HG02798 (cell line): ENCODE measurements at regions not wholly inside any gene's neighbourhood (a gene's known extent, or its start where the extent isn't known, plus 50 kb on each side); places are given as distances from the start of the nearest gene placed in this dataset.
A peak's percentile ranks its signal among the peaks of the same experiment; 100 is the strongest.

Experiments
- ATAC-seq: cut with Tn5 transposase; IDR thresholded peaks from one replicate; pipeline ENCODE4 v1.9.1; 2021; ENCODE audit warnings: mild to moderate bottlenecking; ENCODE audit not compliant: unreplicated experiment, poor library complexity

DNA sequence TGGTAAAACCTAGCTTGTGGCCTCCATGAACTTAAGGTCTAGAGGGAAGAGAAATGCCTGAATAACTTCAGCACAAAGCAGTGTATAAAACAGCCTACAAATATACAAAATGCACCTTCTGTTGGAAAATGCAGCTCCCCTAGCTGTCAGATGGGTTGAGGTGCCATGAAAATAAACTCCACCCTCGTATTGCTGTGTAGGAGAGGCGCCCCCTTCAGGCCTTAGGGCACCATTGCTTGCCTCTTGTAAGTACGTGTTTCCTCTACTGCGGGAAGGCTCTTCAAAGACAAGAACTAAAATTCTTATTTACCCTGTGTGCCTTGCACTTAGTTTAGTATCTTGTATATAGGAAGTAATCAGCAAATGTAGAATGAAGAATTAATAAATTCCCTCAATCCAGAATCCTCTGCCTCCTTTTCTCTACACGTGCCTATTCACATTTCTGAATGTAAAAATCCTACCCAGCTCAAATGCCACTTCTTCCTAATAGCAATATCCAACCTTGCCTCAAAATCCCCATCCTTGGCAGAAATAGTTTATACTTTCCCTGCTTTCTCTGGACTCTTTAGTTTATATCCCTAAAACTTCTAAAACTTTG, 393.7 kb upstream of the PDE4D start:
- ATAC-seq = peak; percentile 83

DNA sequence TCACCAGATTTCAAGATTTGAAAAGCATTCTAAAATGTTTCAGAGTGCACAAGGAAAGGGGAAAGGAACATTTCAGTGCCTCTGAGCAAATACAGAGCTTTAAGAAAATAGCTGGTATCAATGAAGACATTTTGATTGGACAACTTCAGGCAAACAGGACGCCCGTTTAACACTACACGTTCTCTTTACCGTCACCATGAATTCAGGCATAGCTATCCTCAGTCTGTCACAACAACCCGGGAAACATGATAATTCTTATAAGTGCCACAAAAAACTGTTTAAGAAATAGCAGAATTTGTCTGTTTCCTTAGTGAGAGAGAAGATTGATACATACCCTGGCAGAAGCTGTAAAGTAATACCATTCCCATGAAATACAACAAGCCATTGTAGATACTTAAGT, 392.4 kb upstream of the PDE4D start:
- ATAC-seq = no peak

DNA sequence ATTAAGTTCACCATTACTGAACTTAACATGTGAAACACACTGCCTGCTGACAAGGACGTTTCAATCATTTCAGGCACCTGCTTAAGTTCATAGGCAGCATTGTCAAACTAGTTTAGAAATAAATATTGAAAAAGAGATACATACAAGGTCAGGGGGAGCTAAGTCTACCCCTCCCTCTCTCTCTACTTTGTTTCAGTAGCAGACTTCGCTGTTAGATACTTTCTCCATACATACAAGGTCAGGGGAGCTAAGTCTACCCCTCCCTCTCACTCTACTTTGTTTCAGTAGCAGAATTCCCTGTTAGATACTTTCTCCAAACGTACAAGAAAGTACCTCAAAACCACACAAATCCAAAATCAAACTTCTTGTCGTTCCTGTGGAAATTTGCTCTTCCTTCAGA, 387.4 kb upstream of the PDE4D start:
- ATAC-seq = no peak

DNA sequence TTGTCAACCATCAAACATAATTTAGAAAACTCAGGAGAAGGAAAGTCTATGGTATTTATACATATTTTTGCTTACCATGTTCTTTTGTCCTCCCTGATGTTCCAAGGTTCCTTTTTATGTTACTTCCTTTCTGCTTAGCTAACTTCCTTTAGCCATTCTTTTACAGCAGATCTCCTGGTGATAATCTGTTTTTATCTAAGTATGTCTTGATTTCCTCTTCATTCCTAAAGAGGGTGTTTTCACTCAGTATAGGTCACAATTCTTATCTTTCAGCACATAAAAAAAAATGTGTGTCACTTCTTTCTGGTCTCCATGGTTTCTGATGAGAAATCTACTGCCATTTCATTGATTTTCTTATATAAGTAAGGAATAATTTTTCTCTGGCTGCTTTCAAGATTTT, 384.4 kb upstream of the PDE4D start:
- no peak for ATAC-seq

DNA sequence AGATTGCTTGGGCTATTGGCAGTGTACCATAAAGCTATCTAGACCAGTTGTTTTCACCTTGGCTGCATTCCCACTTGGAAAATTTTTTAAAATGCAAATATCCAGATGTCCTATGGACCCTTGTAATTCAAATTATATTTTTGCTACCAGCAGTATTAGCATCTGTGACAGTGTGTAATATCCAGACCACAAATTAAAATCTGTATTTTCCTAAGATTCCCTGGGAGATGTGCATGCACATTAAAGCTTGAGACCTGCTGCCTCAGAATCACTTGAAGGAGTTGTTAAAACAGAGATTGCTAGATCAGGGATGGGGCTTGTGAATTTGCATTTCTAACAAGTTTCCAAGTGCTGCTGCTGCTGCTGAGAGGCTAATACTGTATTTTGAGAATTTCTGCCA, 381.2 kb upstream of the PDE4D start:
- no peak for ATAC-seq

DNA sequence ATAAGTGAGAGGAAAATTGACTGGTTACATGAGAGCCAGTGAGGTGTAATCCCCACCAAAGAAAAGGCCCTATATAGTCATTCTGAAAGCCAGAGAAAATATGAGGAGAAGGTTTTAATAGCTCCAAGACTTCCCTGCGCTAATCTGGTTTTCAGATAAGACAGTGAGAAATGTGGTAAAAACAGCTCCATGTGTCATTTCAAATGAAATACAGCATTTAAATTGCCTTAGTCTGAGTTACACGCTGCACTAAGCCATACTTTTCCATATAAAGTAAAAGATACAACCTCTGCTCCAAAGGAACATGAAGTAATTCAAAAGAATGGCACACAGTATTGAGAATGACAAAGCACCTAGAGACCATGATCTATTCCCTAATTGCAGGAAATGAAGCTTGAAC, 378.0 kb upstream of the PDE4D start:
- ATAC-seq = no peak

DNA sequence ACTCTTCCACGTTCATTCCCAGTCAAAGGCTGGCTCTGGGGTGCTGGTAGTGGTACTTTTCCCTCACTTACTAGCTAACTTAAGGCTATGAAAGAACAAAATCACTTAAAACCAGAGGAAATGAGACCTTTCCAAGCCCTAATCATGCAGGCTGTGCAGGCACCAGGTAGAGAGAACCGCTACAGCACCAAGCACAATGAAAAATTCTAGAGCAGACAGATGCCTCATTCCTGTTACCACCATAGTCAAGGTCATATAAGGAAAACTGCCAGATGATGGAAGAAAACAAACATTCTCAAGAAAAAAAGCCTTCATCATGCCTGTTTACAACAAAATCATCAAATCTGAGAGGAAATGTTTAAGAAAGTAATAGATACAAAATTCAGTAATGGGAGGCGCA, 374.4 kb upstream of the PDE4D start:
- no peak for ATAC-seq

DNA sequence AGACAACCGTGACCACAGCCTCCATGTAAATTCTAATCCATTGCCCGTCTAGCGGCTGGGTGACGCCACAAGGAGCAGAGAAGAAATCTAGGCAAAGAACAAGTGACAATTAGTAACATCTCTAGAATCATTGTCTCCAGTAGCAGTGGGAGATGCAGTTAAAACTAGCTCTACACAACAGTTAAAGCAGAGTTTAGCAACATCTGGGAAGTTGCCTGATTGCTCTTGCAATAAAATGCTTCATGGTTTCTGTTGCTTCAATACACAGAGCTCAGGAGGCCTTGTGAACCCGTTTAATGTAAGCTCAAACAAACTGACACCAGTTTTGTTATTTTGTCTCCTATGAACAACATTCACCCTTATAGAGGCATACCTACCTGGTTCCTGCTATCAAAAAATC, 369.8 kb upstream of the PDE4D start:
- ATAC-seq = no peak

DNA sequence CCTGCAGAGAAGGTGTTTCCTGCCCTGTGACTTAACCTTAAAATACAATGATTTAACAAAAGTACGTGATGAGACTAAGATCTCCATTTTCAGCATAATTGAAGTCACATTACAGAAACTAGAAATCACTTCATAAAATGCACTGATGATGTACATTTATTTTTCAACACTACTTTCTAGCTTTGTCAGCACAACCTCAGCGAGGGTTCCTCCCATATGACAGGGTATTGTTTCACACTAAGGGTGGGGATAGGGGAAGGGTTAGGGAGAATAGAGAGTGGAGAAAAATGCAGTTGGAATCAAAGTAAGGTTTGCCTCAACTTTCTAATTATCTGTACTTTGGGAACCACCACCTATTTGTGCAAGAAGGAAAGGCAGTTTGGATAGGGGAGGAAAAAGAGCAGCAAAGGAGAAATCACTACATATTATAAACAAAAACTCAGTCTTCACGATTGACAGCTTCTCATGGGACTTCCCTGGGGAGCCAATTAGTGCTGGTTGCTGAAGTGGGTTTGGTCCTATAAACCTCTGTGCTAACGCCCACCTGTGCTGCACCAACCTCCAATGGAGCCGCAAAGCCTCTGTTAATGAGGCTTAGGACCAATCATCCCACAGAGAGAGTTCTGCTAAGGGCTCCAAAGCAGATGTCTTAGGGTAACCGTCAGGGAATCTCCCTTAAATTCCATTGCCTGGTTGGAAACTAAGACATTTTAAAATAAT, 369.2 kb upstream of the PDE4D start:
- no peak for ATAC-seq

DNA sequence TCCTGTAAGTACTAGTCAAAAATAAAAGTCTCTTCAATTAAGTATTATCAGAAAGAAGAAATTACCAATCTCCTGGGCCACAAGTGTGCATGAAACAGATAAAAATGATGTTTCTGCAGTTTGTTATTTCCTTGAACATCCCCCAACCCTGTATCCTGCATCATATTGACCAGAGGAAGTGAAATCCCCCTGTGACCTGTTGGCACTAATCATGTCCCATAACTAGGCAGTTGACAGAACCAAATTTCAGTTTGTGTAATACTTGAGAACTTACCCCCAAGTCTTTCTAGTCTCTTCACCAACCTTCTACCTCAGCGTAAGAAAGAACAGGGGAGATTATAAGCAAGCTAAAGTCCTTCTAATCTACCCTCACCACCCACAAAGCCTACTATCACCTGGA, 368.2 kb upstream of the PDE4D start:
- ATAC-seq = no peak

DNA sequence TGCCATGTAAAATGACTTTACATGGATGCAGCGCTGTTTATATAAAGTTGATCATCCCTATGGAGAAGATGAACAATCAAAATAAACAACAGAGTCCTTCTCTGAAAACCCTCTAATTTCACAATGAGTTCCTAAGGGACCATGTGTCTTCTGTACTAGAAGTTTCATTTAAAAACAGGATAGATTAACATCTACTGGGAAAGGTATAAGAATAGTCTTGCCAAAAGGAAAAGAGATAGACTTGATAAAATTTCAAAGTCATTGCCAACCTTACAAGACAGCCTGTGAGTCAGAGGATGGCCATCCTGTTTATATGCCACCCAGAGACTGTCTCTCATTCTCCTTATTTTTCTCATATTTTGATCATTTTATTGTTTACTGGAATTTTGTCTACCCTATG, 367.1 kb upstream of the PDE4D start:
- no peak for ATAC-seq

DNA sequence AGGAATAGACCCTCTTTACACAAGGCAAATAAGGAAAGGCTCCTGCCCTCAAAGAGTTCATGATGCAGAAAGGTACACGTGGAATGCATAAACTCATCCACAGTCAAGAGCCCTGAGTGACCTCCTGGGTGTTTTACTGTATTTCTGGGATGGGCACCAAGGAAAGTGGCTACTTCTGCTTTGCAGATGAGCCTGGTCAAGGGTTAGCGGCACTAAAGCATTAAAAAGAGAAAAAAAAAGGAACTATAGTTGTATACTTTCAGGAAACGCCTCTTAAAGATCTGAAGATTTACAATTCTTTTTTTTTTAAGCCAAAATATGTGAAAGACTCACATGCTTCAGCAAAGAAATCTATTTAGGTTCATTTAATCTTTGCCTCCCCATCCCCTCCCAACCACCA, 366.2 kb upstream of the PDE4D start:
- no peak for ATAC-seq

DNA sequence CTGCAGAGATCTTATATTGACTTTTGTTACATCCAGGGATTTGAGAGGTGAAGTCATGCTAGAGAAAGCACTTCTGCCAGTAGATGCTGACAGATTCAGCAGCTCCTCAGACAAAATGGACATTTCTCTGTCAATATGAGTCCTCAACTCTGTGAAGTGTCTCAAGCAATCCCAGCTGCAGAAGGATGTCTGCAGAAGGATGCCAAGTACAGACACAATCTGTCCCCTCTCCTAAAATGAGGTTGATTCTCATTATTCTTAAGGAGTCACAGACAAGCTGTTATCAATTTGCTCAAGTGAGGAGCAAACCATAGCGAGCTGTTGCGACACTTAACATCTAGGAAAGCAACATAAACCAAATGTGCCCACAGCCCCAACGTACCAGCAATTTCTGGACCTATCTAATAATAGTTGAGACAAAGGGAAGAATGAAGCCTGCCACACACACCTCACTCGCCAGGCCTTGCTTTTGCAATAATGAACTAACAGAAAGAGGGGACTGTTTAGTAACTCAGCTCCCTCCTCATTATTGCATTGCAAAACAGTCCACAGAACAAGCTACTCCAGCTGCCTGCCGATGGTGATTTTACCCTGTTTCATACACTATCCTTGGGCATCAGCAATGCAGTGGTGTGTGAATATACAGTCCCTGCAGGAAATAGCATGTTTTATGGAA, 364.2 kb upstream of the PDE4D start:
- no peak for ATAC-seq

DNA sequence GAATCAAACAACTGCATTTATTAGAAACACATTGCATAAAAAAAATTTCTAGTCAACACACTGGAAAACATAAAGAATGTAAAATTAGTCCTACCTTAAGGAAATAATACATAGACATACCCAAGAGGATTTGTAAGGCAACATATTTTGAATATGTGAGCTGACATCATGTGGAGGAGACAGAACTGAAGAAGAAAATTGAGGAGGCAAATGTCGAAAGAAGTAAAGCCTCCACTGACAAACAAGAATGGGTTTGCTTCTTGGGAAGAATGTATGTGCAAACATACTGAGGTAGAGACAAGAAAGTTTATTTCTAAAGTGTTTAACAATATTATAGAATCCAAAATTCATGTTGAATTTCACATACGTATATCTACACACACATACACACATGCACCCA, 363.0 kb upstream of the PDE4D start:
- ATAC-seq = no peak

DNA sequence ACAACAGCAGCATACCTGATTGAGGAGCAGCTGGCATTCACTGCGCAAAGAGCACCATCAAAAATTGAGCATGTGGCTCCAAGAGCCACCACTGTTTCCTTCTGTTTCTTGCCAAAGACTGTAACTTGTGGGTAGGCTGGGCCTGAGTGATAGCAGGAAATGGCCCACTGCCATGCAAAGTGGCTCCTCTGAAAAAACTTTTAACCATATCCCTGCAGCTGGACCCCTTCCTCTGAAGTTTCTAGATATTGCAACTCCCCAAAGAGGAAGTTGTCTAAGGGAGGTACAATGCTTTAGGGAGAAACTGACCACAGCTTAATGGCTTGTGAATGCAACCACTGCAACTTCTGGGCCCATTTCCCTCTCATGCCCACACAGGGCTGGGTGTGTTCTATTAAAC, 355.4 kb upstream of the PDE4D start:
- ATAC-seq = peak; percentile 90

DNA sequence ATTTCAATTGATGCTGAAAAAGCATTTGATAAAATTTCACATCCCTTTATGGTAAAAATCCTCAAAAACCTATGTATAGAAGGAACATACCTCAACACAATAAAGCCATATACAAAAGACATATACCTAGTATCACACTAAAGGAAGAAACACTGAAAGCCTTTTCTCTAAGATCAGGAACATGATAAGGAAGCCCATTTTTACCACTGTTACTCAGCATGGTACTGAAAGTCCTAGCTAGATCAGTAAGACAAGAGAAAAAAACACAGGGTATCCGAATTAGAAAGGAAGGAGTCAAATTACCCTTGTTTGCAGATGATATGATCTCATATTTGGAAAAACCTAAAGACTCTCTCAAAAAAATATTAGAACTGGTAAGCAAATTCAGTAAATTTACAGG, 350.2 kb upstream of the PDE4D start:
- ATAC-seq = no peak

DNA sequence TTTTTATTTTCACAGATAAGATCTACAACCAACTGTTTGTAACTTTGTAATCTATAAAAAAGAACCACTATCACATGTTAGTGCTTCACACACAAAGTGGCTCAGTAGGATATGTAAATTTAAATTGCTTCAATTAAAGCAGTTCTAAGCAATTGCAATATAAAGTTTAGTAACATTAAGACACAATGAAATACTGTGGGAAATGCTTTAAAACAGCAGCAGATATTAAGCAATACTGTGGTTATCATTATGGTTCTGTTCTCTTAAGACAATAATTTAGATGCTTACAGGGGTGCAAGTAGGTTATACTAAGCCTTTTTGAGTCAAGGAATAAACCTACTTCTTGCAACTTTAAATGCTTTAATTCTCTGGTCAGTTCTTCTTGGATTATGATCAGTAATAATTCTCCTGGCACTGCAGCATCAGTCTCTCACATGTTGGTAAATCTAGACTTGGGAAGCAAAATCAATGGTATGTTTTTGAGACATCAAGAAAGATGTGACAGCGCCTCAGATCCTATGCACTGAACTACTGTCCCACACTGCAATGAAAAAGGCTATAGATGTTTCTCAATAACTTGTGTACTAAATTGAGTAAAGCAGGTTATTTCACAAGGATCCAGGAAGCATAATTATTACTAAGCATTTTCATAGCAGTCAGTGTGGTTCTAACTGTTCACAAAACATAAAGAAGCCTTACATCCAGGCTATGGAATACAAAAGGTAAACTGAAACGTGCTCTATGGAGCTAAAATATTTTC, 338.7 kb upstream of the PDE4D start:
- ATAC-seq = no peak

DNA sequence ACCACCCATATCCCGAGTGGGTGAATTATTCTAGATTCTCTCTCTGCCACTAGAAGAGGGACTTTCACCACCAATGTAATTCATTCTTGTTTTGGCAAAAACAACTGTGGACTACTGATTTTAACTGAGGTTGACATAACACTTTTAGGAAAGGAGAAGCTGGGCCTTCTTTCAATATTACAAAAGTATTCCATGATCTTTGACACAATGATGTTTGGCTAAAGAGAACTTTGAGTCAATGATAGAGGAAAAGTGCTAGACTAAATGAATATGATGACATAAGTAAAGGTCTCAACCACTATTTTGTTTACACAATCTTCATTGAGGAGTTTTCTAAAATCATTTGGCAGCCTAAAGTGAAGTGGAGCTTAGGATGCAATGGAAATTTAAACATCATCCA, 336.9 kb upstream of the PDE4D start:
- no peak for ATAC-seq

DNA sequence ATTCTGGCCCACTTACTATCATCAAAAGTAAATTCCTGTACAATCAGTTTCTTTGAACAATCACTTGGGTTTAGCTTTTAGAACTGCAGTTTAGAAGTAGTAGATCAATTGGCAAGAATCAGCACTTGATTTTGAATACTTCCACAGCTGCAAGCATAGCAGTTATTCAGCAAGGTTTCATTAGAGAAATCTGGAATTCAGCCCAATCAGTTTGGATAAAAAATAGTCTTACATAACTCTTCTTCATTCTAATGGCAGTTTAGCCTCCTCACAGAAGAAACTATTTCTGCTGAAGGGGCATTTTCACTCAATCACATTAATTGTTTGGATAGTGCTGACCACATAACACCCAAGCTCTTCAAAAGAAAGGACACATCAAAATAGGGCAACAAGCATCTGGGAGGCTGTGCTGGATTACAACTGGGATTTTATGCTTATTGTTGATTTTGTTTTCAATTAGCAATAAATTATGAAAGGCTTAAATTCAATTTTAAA, 336.2 kb upstream of the PDE4D start:
- ATAC-seq = no peak

DNA sequence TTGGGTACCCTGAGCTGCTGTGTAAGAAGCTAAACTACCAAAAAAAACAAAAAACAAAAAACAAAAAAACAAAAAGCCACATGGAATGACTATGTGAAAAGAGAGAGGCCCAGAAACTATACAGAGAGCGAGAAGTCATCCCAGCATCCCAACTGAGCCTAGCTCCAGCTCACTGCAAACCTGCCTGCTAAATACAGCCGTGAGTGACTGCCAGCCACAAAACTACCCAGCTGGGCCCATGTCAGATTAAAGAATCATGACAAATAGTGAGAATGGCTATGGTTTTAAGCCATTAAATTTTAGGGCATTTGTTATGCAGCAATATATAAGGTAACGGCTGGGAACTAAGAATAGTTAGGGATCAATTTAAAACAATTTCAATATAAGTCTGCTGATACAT, 335.1 kb upstream of the PDE4D start:
- no peak for ATAC-seq

DNA sequence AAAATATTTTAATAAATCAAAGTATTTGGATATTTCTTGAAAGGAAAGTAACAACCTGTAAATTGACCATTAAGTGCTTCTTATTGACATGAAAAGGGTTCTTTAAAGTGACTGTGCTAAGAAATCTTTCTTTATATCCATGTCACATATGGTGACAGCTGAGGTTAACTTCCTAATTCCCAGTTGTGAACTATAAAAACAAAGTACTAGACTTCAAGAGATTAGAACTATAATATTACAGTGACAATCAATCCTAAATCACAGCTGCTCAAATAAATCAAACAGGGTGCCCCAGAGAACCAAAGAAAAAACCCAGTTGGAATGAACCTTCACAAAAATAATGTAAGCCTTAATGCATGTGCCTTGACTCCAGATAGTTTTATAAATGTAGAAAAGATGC, 332.6 kb upstream of the PDE4D start:
- no peak for ATAC-seq
